K562 (cell line): ENCODE measurements at regions not wholly inside any gene's neighbourhood (a gene's known extent, or its start where the extent isn't known, plus 50 kb on each side); places are given as distances from the start of the nearest gene placed in this dataset.

Experiments
- ATAC-seq: fragments of 200-7000 bp; cut with Tn5 transposase; 3 replicates; pipeline ENCODE4 v1.9.1; 2020; ENCODE audit warnings: moderate library complexity
- BruUV-seq: library from RNA; stranded (reverse); fragments of 400-500 nt; replicated peaks from 2 replicates; lab custom pipeline; 2021; lab: Mats Ljungman, UMichigan
- CTCF ChIA-PET: fragments of 300-600 bp; formaldehyde crosslinking; extraction: SDS; loops from one replicate; lab custom pipeline; 2021; ENCODE audit warnings: low intra/inter-chr PET ratio; lab: Yijun Ruan, JAX
- POLR2A ChIA-PET: fragments of 300-600, 350-650 bp; sonication (Branson Sonifier 250); formaldehyde crosslinking; extraction: SDS; loops from one replicate; lab custom pipeline; 2021; ENCODE audit warnings: antibody characterized with exemption, inconsistent platforms; lab: Yijun Ruan, JAX
- DNase-seq, 4 experiments: peaks; one replicate each; pipeline versions ENCODE4 v3.0.0 to v3.0.0-alpha.2; 2011 to 2018; ENCODE audit warnings: low spot score in 3 of 4, mixed read lengths in 3 of 4; ENCODE audit errors: extremely low read depth in 1 of 4
- FAIRE-seq: peaks from 2 replicates; lab custom pipeline; 2011; peaks lifted over from hg19 to GRCh38; lab: Jason Lieb, UNC
- H2AFZ ChIP-seq: 2 replicates; pipeline ENCODE4 v1.6.0; 2011; ENCODE audit warnings: low read depth, low read length, control low read depth, inconsistent platforms
- H3K27ac ChIP-seq: fragments of 200-600 bp; 3 replicates; pipeline ENCODE4 v1.8.0; 2011; ENCODE audit warnings: low read depth, mild to moderate bottlenecking, control low read depth, inconsistent platforms, low read length, moderate library complexity, mixed read lengths; ENCODE audit errors: extremely low read depth
- H3K27me3 ChIP-seq, 2 experiments: fragments of 300-600 bp in 1 of 2; 2 replicates in 1 of 2; 3 replicates in 1 of 2; pipeline versions ENCODE4 v1.6.0 to v1.8.0; 2011; ENCODE audit warnings: inconsistent platforms in 2 of 2, low read length in 2 of 2, mild to moderate bottlenecking in 1 of 2, mixed read lengths in 1 of 2, moderate library complexity in 1 of 2; ENCODE audit not compliant: control insufficient read depth in 2 of 2, insufficient read depth in 2 of 2
- H3K36me3 ChIP-seq: fragments of 300-600 bp; 3 replicates; pipeline ENCODE4 v1.8.0; 2011; ENCODE audit warnings: mild to moderate bottlenecking, low read length, inconsistent platforms; ENCODE audit not compliant: control insufficient read depth, insufficient read depth
- H3K4me1 ChIP-seq, 2 experiments: fragments of 200-600 bp in 1 of 2; replicated peaks in 1 of 2; 2 replicates in 1 of 2; 3 replicates in 1 of 2; pipeline versions ENCODE4 v1.5.1 to v1.8.0; 2011; ENCODE audit warnings: inconsistent platforms in 2 of 2, low read length in 2 of 2, mild to moderate bottlenecking in 1 of 2, mixed read lengths in 1 of 2, moderate library complexity in 1 of 2; ENCODE audit not compliant: control insufficient read depth in 2 of 2, insufficient read depth in 2 of 2
- H3K4me2 ChIP-seq: 2 replicates; pipeline ENCODE4 v1.6.1; 2011; ENCODE audit warnings: low read length, control low read depth, inconsistent platforms, mixed read lengths; ENCODE audit not compliant: insufficient read depth
- H3K4me3 ChIP-seq: fragments of 200-600 bp; sonication (generic), shearing (Covaris generic); 2 replicates; pipeline ENCODE4 v1.5.1; 2016; ENCODE audit warnings: control low read depth, inconsistent platforms
- H3K79me2 ChIP-seq: fragments of 200-600 bp; 3 replicates; pipeline ENCODE4 v1.8.0; 2011; ENCODE audit warnings: low read length, inconsistent platforms; ENCODE audit not compliant: control insufficient read depth, insufficient read depth
- H3K9ac ChIP-seq, 2 experiments: 2 replicates each; pipeline versions ENCODE4 v1.6.0 to v1.6.1; 2011; ENCODE audit warnings: low read depth in 2 of 2, low read length in 2 of 2, control low read depth in 1 of 2, inconsistent platforms in 1 of 2, mild to moderate bottlenecking in 1 of 2, mixed read lengths in 1 of 2; ENCODE audit not compliant: insufficient read depth in 1 of 2
- H3K9me1 ChIP-seq: one replicate; pipeline ENCODE4 v1.6.0; 2011; ENCODE audit warnings: inconsistent platforms, mild to moderate bottlenecking, low read length, moderate library complexity; ENCODE audit not compliant: control insufficient read depth, insufficient read depth
- H3K9me3 ChIP-seq: replicated peaks from 2 replicates; pipeline ENCODE4 v1.5.1; 2011; ENCODE audit warnings: low read depth, low read length, inconsistent platforms; ENCODE audit not compliant: control insufficient read depth, insufficient read depth
- H4K20me1 ChIP-seq: replicated peaks from 2 replicates; pipeline ENCODE4 v1.6.1; 2011; ENCODE audit warnings: low read length, inconsistent platforms, mixed read lengths; ENCODE audit not compliant: control insufficient read depth, insufficient read depth
- ESRRB ChIP-seq: fragments of 250-450 bp; sonication (Bioruptor Pico); IDR thresholded peaks from 2 replicates; pipeline ENCODE4 v1.5.0; 2020; ENCODE audit warnings: mild to moderate bottlenecking, moderate library complexity, borderline replicate concordance
- FOXJ2 ChIP-seq: fragments of 200-800 bp; sonication (Bioruptor generic); IDR thresholded peaks from 2 replicates; pipeline ENCODE4 v1.6.1; 2016; ENCODE audit warnings: missing genetic modification characterization, missing compliant biosample characterization
- GTF2E2 ChIP-seq: fragments of 200-800 bp; sonication (Bioruptor generic); IDR thresholded peaks from 2 replicates; pipeline ENCODE4 v1.6.1; 2016; ENCODE audit warnings: missing genetic modification characterization, missing compliant biosample characterization
- RAD21 ChIP-seq, 2 experiments: fragments of 250-450 bp in 1 of 2; fragments of 450-650 bp in 1 of 2; sonication (Bioruptor Pico) in 1 of 2; formaldehyde crosslinking in 1 of 2; IDR thresholded peaks in 1 of 2; conservative IDR thresholded peaks in 1 of 2; 2 replicates each; pipeline versions ENCODE4 v1.4.0 to v1.8.0; 2020 to 2022; ENCODE audit warnings: mild to moderate bottlenecking in 2 of 2, moderate library complexity in 1 of 2
- ZNF707 ChIP-seq: fragments of 250-450 bp; sonication (Bioruptor Pico); conservative IDR thresholded peaks from 2 replicates; pipeline ENCODE4 v1.8.0; 2022; ENCODE audit warnings: inconsistent platforms, mild to moderate bottlenecking, moderate library complexity
- WGBS: fragments of 100-300 bp; shearing (Covaris generic); methylation state at CpG from one replicate; pipeline ENCODE4 v1.1.6; 2016; ENCODE audit warnings: low coverage, mixed read lengths; ENCODE audit not compliant: insufficient coverage; ENCODE audit errors: missing lambda C conversion rate; 5-methylcytosine and 5-hydroxymethylcytosine counted together
- in situ Hi-C: fragments of 300-500 bp; cut with MboI; formaldehyde crosslinking; loops from 4 replicates; pipeline ENCODE4 v1.15.0; 2018; ENCODE audit warnings: inconsistent platforms, mixed read lengths
- intact Hi-C: fragments of 100-400 bp; cut with micrococcal nuclease; formaldehyde crosslinking; loops from 2 replicates; pipeline ENCODE4 v1.14.2; 2022
- TF ChIP-seq, protein P1 (sequence below), 2 experiments: fragments of 250-450 bp in 1 of 2; fragments of 450-650 bp in 1 of 2; sonication (Bioruptor Pico) in 1 of 2; IDR thresholded peaks; 2 replicates each; pipeline versions ENCODE4 v1.6.1 to v1.8.0; 2016 to 2021; ENCODE audit warnings: mild to moderate bottlenecking in 2 of 2, moderate library complexity in 2 of 2, missing compliant biosample characterization in 1 of 2, missing genetic modification characterization in 1 of 2
- TF ChIP-seq, protein P2 (sequence below): fragments of 250-450 bp; sonication (Bioruptor Pico); IDR thresholded peaks from 2 replicates; pipeline ENCODE4 v1.8.0; 2021; ENCODE audit warnings: mild to moderate bottlenecking, moderate library complexity

DNA sequence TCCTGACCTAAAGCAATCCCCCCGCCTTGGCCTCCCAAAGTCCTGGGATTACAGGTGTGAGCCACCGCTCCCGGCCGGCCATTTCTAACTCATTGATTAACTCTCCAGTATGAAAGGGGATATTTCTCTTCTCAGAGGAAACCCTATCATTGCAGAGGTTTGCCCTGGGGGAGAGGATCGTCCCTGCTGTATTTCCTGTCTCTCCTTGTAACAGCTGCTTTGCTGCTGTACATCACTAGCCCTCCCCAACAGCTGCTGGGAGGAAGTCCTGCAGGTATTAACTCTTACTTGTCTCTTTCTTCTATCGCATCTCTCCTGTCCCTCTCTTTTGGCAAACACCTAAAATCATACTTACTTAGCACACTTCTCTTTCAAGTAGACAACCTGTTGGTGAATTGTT, 219.0 kb upstream of the DSEL start:
- no peak overlapping the region for H3K4me3 ChIP-seq
- H3K4me2 ChIP-seq, result no peak overlapping the region
- no TSS peak for BruUV-seq
- no peak overlapping the region for H2AFZ ChIP-seq
- H3K27me3 ChIP-seq, result no peaks in the 10 kb centered on the region
- no peaks in the 10 kb centered on the region for H3K4me1 ChIP-seq
- 0% methylated on average over 2 of the region's 6 CpGs for WGBS
- H3K36me3 ChIP-seq, result no peaks in the 10 kb centered on the region
- TF ChIP-seq, protein P1, sequence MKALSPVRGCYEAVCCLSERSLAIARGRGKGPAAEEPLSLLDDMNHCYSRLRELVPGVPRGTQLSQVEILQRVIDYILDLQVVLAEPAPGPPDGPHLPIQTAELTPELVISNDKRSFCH (CRISPR knock-in tag; IDR thresholded peaks at IDR 0.05), result no peak
- TF ChIP-seq, protein P1 (tag; IDR thresholded peaks at IDR 0.05), result no peak
- H3K27ac ChIP-seq, result no peak overlapping the region
- POLR2A ChIA-PET, result no interaction called here
- ATAC-seq, result no peak
- no peak for DNase-seq
- no peaks in the 10 kb centered on the region for H3K9me3 ChIP-seq
- intact Hi-C loops (no loop called here), in situ Hi-C loops (no loop called here)
- CTCF ChIA-PET, result no interaction called here
- H4K20me1 ChIP-seq, result no peaks in the 10 kb centered on the region
- H3K9ac ChIP-seq, result no peak overlapping the region
- H3K9me1 ChIP-seq, result no peaks in the 10 kb centered on the region
- H3K79me2 ChIP-seq, result no peaks in the 10 kb centered on the region
- no peak for FAIRE-seq

GRCh38 chr18:67733088-67733487, 216.6 kb upstream of the DSEL start:
- CTCF ChIA-PET, result no interaction called here
- no peaks in the 10 kb centered on the region for H4K20me1 ChIP-seq
- no peaks in the 10 kb centered on the region for H3K79me2 ChIP-seq
- H3K4me3 ChIP-seq, result no peak overlapping the region
- H3K9me1 ChIP-seq, result no peaks in the 10 kb centered on the region
- H3K9ac ChIP-seq, result no peak overlapping the region
- no TSS peak for BruUV-seq
- H3K36me3 ChIP-seq, result no peaks in the 10 kb centered on the region
- no peaks in the 10 kb centered on the region for H3K9me3 ChIP-seq
- H3K4me1 ChIP-seq, result no peaks in the 10 kb centered on the region
- 0% methylated on average over 1 of the region's 1 CpG for WGBS
- no peak for ATAC-seq
- FAIRE-seq, result no peak
- no peak overlapping the region for H3K27ac ChIP-seq
- DNase-seq, result no peak
- in situ Hi-C loops, result no loop called here
- H2AFZ ChIP-seq, result no peak overlapping the region
- H3K27me3 ChIP-seq, result no peaks in the 10 kb centered on the region
- POLR2A ChIA-PET, result no interaction called here
- TF ChIP-seq, protein P2, sequence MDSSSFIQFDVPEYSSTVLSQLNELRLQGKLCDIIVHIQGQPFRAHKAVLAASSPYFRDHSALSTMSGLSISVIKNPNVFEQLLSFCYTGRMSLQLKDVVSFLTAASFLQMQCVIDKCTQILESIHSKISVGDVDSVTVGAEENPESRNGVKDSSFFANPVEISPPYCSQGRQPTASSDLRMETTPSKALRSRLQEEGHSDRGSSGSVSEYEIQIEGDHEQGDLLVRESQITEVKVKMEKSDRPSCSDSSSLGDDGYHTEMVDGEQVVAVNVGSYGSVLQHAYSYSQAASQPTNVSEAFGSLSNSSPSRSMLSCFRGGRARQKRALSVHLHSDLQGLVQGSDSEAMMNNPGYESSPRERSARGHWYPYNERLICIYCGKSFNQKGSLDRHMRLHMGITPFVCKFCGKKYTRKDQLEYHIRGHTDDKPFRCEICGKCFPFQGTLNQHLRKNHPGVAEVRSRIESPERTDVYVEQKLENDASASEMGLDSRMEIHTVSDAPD, result no peak
- no peak for TF ChIP-seq FOXJ2 (tag)
- no peak for TF ChIP-seq RAD21 (CRISPR knock-in tag; conservative IDR thresholded peaks at IDR 0.05 in 1 of 2, IDR thresholded peaks at IDR 0.05 in 1 of 2)
- no peak for TF ChIP-seq GTF2E2
- TF ChIP-seq ZNF707, result no peak
- no peak for TF ChIP-seq ESRRB
- H3K4me2 ChIP-seq, result no peak overlapping the region
- intact Hi-C loops, result no loop called here
